HCEC 1CT (cell line): ENCODE measurements at regions not wholly inside any gene's neighbourhood (a gene's known extent, or its start where the extent isn't known, plus 50 kb on each side); places are given as distances from the start of the nearest gene placed in this dataset.

Source experiments
- DNase-seq: peaks from one replicate; pipeline ENCODE4 v3.0.0-alpha.2; 2017

DNA sequence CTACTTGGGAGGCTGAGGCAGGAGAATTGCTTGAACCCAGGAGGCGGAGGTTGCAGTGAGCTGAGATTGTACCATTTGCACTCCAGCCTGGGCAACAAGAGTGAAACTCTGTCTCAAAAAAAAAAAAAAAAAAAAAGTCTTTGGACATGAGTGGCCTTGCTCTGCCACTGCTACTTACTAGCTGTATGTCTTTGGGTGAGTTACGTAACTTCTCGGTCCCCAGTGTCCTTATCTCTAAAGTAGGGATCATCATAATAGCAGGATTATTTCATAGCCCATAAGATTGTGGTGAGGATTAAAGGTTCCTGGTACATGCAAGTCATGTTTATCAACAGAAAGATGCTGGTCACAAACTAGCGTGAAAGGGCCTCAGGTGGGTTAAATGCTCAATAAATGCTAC is 53.9 kb upstream of the HEPHL1 start:
- no peak for DNase-seq

DNA sequence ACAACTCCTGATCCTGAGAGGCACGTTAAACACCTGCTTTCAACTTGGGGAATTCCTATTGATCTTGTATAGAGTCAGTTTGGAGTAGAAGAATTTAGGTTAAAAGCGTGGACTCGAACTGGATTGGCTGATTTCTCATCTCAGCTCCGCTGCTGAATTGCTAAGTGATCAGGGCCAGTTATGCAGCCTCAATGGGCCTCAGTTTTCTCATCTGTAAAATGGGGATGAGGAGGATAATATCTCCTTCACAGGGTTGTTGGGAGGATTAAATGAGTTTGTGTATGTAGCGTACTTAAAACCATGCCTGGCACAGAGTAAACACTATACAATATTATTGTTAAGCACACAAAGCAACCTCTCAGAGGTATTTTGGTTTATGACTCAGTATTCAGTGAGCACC is 53.2 kb upstream of the HEPHL1 start:
- DNase-seq = no peak

DNA sequence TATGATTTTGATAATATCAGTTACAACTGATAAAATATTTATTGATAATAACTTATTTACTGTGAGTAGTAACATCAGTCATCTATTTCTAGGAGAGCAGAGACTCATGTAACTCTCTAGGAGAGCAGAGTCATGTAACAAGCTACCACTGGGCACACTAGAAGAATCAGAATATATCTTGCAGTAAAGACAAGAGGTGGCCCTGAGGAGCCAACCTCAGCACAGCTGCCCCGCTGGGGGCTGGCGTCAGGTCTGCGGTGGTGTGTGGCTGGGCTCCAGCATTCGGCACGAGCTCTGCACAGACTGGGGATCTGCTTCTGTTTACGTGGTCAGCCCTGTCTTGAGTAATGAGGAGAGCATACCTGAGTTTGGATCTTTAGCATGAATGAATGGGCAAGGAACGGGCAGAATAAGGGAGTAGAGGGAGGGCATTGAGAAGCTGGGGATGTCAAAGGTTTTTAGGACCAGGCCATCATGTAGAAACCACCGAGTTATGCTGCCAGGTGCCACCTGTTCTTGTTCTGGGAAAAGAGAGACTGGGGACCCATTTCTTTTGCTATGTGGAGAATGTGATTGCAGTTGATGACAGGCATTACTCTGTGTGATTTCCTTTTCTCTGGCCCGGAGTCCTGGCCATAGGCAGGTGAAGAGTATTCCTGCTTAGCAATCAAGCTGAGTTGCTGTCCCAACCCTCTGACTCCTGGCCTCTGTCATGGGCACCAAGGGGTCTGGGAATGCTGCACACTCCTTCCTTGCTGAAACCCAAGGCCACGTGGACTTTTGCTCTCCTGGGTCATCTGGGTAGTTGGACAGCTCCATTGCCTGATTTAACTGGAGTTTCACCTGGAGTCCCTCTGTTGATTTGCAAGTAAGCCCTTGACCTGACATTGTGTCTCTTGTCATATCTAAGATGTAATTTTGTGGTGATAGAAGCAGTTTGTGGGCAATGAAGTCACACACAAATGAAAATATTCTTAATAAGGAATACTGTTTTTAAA is 50.9 kb upstream of the HEPHL1 start:
- DNase-seq = no peak
